HEK293T (cell line): ENCODE measurements at regions not wholly inside any gene's neighbourhood (a gene's known extent, or its start where the extent isn't known, plus 50 kb on each side); places are given as distances from the start of the nearest gene placed in this dataset.

ENCODE experiments used
- ELF4 ChIP-seq: fragments of 450-650 bp; IDR thresholded peaks from 2 replicates; pipeline ENCODE4 v1.6.1; 2017; ENCODE audit warnings: antibody characterized with exemption
- FOXA1 ChIP-seq: fragments of 450-650 bp; IDR thresholded peaks from 2 replicates; pipeline ENCODE4 v1.6.1; 2016; ENCODE audit warnings: mild to moderate bottlenecking
- FOXK2 ChIP-seq: fragments of 450-650 bp; IDR thresholded peaks from 2 replicates; pipeline ENCODE4 v1.6.1; 2016; ENCODE audit warnings: mild to moderate bottlenecking
- HDGF ChIP-seq: fragments of 450-650 bp; IDR thresholded peaks from 2 replicates; pipeline ENCODE4 v1.6.1; 2017; ENCODE audit warnings: antibody characterized with exemption, borderline replicate concordance
- LEF1 ChIP-seq: fragments of 450-650 bp; IDR thresholded peaks from 2 replicates; pipeline ENCODE4 v1.6.1; 2017; ENCODE audit warnings: mild to moderate bottlenecking, borderline replicate concordance
- NFRKB ChIP-seq: fragments of 450-650 bp; IDR thresholded peaks from 2 replicates; pipeline ENCODE4 v1.6.1; 2016; ENCODE audit warnings: mild to moderate bottlenecking, moderate library complexity
- SP1 ChIP-seq: fragments of 450-650 bp; IDR thresholded peaks from 2 replicates; pipeline ENCODE4 v1.6.1; 2017
- TARDBP ChIP-seq: fragments of 450-650 bp; IDR thresholded peaks from 2 replicates; pipeline ENCODE4 v1.6.1; 2016
- ZNF384 ChIP-seq: fragments of 450-650 bp; IDR thresholded peaks from 2 replicates; pipeline ENCODE4 v1.6.1; 2016

GRCh38 chr3:62955126-62955525, 79.9 kb upstream of the CADPS start:
- TF ChIP-seq ZNF384 (no peak), FOXA1 (no peak), FOXK2 (no peak), TARDBP (no peak), SP1 (no peak), LEF1 (no peak), HDGF (no peak), NFRKB (no peak), ELF4 (no peak)
